Stimulated activated CD8-positive, alpha-beta memory T cell treated with anti-CD3 and anti-CD28 coated beads, Interleukin-2, amount 100 ng/mL, for 48 hours (primary cell): ENCODE measurements at regions not wholly inside any gene's neighbourhood (a gene's known extent, or its start where the extent isn't known, plus 50 kb on each side); places are given as distances from the start of the nearest gene placed in this dataset.
"Not testable (repeated sequence)": the region's sequence is repeated elsewhere in the genome, so short reads cannot be mapped to it uniquely, and the experiment has no call there.

Experiments used
- DNase-seq, 2 donors: peaks; one replicate each; pipeline ENCODE4 v3.0.0-alpha.2; 2020; ENCODE audit warnings: low read depth in 2 of 2

DNA sequence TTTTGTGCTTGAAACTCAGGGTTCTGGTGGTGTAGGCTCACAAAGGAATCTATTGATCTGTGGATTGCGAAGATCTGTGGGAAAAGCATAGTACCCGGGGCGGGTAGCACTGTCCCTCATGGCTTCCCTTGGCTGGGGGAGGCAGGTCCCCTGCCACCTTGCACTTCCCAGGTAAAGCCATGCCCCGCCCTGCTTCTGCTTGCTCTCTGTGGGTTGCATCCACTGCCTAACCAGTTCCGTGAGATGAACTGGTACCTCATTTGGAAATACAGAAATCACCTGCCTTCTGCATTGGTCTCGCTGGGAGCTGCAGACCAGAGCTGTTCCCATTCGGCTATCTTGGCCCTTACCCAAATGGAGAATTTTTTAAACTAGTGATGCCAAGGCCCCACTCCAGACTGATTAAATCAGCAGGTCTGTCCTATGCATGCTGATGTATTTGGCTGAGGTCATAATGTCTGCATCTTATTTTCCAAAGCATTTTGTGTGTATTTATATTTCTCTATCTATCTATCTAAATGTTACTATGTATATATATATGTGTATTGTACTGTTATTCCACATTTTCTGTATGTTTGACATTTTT lies 65.5 kb upstream of the SLC7A14 start:
- no peak for DNase-seq

- DNase-seq, result not testable (repeated sequence)
These were observed 64.7 kb upstream of the SLC7A14 start for GRCh38 chr3:170650557-170650956.

- no peak for DNase-seq
These were observed 58.8 kb upstream of the SLC7A14 start for GRCh38 chr3:170644711-170645110.

GRCh38 chr3:170643831-170644230 lies 58.0 kb upstream of the SLC7A14 start:
- DNase-seq, result no peak

GRCh38 chr3:170642882-170643601 lies 57.2 kb upstream of the SLC7A14 start:
- DNase-seq, result no peak

DNA sequence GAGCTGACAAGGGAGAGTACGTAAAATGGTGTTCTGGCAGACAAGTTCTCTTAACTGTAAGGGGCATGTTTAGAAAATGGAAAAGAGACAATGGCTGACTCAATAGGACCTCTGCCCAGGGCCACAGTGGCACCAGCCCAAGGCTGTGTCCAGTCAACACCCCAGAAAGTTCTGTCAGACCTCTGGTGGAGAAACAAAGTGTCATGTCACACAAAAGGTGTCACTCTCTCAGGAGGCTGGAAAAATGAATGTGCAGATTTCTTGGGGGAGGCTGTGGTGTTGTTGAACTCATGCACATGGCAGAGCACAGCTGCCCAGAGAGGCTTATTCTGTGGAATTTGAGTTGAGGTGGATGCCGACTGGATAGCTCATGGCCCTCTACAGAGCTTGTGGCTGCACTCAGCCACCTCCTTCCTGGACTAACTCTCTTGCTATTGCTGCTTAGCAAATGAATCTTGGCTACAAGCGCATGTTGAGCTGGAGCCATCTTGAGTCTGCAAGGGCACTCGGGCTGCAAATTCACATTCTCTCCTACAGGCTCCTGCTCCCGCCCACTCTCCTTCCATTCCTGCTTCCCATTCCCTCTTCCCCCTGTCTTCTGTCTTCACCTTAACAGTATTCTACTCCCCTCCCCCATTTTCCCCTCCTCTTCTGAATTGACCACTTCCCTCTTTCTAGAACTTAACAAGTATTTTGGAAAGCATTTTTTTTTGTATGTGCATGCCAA lies 55.8 kb upstream of the SLC7A14 start:
- no peak for DNase-seq

DNA sequence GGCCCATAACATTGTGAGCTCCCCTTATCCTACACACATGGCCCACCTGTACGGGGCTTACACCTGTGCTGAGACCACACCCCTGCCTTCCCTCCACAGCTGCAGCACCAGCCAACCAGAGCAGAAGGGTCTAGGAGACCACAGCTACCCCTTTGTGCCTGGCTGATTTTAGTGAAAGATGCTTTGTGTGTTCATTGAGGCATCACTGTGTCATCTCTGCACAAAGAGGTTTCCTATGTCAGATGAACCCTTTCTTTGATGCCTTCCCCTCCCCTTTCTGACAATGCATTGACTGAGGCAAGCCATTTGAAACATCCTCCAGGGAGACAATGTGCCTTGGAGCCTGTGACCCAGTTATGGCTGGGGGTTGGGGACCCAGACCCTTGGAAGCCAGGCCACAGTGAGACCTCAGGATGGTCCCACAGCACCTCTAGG lies 54.9 kb upstream of the SLC7A14 start:
- DNase-seq, result no peak

GRCh38 chr3:170638988-170639387 lies 53.1 kb upstream of the SLC7A14 start:
- DNase-seq, result no peak

GRCh38 chr3:170637306-170637705 lies 51.4 kb upstream of the SLC7A14 start:
- DNase-seq, result no peak

DNA sequence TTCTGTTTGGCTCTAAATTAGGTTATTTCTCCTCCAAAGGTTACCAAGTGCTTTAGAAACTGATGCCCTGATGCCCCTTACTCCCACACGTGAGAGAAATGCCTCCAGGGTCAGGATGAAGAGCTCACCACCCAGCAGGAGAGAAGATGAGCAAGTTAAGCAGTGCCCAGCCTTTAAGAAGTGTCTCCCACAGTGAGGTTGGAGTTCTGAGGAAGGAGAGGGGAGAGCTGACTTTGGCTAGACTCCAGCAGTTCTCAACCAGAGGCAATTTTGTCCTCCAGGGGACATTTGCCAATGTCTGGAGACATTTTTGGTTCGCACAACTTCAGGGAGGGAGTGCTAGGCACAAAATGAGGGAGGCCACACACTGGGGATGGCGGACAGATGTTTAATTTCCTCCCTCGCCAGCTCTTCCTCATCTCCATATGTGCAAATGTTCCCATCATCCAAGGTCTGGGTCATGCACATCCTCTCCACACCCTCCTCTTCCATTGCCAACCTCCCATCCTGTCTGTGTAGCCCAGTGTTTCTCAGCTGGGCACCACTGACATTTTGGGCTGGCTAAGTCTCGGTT lies 50.6 kb upstream of the SLC7A14 start:
- DNase-seq, result no peak
